GM18508 (cell line): ENCODE measurements at regions not wholly inside any gene's neighbourhood (a gene's known extent, or its start where the extent isn't known, plus 50 kb on each side); places are given as distances from the start of the nearest gene placed in this dataset.

Source experiments
- ATAC-seq: cut with Tn5 transposase; IDR thresholded peaks from one replicate; pipeline ENCODE4 v1.9.1; 2021; ENCODE audit warnings: moderate number of reproducible peaks; ENCODE audit not compliant: insufficient read depth, unreplicated experiment

GRCh38 chr11:87972133-87972532, 203.1 kb downstream of the RAB38 start:
- ATAC-seq, result no peak

GRCh38 chr11:87971354-87971753, 203.9 kb downstream of the RAB38 start:
- ATAC-seq, result no peak

GRCh38 chr11:87970762-87971161, 204.5 kb downstream of the RAB38 start:
- ATAC-seq, result no peak

GRCh38 chr11:87967459-87967858, 207.8 kb downstream of the RAB38 start:
- ATAC-seq, result no peak

GRCh38 chr11:87966694-87967093, 208.5 kb downstream of the RAB38 start:
- ATAC-seq, result no peak

- ATAC-seq, result no peak
These were observed 209.0 kb downstream of the RAB38 start for GRCh38 chr11:87966216-87966615.

GRCh38 chr11:87961606-87962005, 213.6 kb downstream of the RAB38 start:
- ATAC-seq, result no peak

GRCh38 chr11:87957961-87958360, 217.3 kb downstream of the RAB38 start:
- ATAC-seq, result no peak

GRCh38 chr11:87954476-87954875, 220.8 kb downstream of the RAB38 start:
- ATAC-seq, result no peak

GRCh38 chr11:87942786-87943185, 232.5 kb downstream of the RAB38 start:
- ATAC-seq, result no peak

- ATAC-seq, result no peak
These were observed 241.1 kb downstream of the RAB38 start for GRCh38 chr11:87934182-87934581.

GRCh38 chr11:87926250-87926970, 248.8 kb downstream of the RAB38 start:
- no peak for ATAC-seq

GRCh38 chr11:87924125-87924524, 251.1 kb downstream of the RAB38 start:
- ATAC-seq, result no peak

GRCh38 chr11:87917111-87917510, 258.1 kb downstream of the RAB38 start:
- ATAC-seq, result no peak

GRCh38 chr11:87909178-87909577, 266.1 kb downstream of the RAB38 start:
- no peak for ATAC-seq

- ATAC-seq, result no peak
These were observed 267.2 kb downstream of the RAB38 start for GRCh38 chr11:87908086-87908485.

GRCh38 chr11:87903345-87903744, 271.9 kb downstream of the RAB38 start:
- no peak for ATAC-seq

- ATAC-seq, result no peak
These were observed 273.9 kb downstream of the RAB38 start for GRCh38 chr11:87901341-87901740.

- ATAC-seq, result no peak
These were observed 277.3 kb downstream of the RAB38 start for GRCh38 chr11:87897921-87898320.

GRCh38 chr11:87897071-87897470, 278.2 kb downstream of the RAB38 start:
- ATAC-seq, result no peak

- no peak for ATAC-seq
These were observed 280.3 kb downstream of the RAB38 start for GRCh38 chr11:87894961-87895360.

- ATAC-seq, result no peak
These were observed 283.0 kb downstream of the RAB38 start for GRCh38 chr11:87892291-87892690.

GRCh38 chr11:87889126-87889525, 286.1 kb downstream of the RAB38 start:
- ATAC-seq, result no peak
